NCI-H128 (cell line): ENCODE measurements at regions not wholly inside any gene's neighbourhood (a gene's known extent, or its start where the extent isn't known, plus 50 kb on each side); places are given as distances from the start of the nearest gene placed in this dataset.

Experiments
- DNase-seq: peaks from one replicate; lab custom pipeline; 2025; ENCODE audit not compliant: unreplicated experiment; lab: John Stamatoyannopoulos, UW

DNA sequence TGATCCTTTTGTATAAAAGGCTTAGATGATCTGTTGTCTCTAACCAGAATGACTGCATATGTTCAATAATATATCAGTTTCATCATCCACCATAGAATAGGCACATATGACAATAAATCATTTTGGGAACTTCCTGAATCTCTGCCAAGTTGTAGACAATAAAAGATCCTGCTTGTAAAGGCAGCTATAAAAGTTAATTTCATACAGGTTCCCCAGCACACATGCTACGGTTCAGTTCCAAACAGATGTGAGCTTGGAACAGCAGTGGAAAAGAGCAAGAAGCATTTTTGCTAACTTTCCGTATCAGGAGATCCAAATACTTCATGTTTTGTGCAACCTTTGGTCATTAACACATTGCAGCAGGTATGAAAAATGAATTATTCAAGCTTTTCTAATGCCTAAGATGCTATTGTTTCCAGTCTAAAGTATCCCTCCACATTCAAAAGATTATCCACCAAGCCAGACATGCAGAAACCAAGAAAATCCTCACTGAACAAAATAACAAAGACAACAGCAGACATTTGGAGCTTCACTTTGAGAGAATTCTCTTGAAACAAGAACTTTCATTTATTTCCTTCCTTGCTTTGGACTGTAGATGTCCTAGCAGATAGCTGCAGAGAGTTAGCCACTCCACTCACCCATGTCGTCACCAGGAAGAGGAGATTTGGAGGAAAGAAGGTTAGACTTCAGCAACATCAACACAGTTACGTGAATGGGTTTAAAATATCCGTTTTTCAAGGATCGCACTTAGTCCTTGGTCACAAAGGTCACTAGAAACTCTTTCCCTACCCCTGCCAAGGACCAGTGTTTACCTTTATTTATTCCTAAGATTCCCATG lies 453.5 kb upstream of the JARID2 start:
- no peak for DNase-seq

DNA sequence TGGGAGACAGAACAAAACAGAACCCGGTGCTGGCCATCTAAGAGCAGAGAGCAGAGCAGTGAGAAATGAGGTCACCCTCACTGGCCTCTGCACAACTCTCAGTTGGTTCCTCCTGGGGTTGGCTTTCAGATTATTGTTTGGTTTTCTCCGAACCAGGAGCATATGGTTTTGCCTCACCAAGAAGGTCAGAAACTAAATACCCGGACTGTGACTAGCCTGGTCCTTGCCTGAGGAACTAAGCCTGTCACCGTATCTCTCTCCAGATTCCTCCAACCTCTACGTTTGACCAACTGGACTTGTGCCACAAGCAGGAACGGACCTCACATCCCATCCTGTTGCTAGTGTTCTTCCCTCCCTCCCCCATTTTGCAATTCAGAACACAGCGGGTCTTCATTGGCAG lies 450.4 kb upstream of the JARID2 start:
- DNase-seq, result no peak

GRCh38 chr6:14796974-14797762 lies 448.7 kb upstream of the JARID2 start:
- no peak for DNase-seq

DNA sequence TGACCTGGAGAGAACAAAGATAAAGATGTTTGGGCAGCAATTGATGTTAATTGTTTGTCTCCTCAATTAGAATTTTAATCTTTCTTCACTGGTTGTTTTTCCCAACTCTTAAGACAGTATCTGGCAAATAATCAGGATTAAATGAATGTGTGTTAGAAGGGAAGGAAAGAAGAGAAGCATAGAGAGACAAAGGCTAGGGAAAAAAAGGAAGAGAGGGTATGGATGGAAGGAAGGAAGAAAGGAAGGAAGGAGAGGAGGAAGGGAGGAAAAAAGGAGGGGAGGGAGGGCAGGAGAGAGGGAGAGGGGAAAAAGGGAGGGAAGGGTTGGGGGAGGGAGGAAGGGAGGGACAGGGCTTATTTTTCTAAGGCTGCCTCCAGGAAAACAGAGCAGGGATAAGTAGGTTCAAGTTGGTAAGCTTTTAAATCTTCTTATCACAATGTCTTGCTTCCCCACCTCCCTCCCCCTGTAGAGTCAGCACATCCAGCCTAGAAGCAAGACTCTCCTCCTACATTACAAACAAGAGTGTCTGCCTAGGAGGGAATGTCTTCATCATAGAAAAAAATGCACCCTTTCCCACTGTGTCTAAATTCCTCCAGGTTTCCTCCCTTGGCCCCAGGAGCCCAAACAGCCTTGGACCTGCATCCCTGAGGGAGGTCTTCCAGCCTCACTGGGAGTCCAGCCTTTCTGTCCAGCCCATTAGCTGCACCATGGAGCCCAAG lies 447.8 kb upstream of the JARID2 start:
- DNase-seq, result no peak

- no peak for DNase-seq
These were observed 447.3 kb upstream of the JARID2 start for GRCh38 chr6:14798594-14798982.

DNA sequence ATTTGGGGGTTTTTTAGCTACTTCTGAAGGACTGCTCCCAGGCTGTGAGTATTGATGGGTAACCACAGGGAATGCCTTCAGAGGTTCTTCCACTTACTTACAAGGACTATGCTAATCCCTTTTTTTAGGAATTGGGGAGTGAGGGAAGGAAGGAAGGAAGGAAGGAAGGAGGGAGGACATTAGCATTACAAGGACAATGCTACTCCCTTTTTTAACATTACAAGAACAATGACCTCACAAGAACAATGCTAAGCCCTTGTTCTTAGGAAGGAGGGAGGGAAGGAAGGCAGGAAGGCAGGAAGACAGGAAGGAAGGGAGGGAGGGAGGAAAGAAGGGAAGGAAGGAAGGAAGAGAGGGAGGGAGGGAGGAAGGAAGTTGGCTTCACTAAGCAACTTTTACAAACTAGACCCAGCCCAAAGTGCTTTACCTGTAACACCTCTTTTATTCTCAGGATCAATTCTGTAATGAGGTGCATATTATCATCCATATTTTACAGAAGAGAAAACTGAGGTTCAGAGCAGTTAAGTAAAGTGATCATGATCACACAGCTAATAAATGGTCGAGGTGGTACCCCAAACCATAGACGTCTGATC lies 446.8 kb upstream of the JARID2 start:
- DNase-seq, result no peak

GRCh38 chr6:14799928-14800327 lies 445.9 kb upstream of the JARID2 start:
- no peak for DNase-seq

DNA sequence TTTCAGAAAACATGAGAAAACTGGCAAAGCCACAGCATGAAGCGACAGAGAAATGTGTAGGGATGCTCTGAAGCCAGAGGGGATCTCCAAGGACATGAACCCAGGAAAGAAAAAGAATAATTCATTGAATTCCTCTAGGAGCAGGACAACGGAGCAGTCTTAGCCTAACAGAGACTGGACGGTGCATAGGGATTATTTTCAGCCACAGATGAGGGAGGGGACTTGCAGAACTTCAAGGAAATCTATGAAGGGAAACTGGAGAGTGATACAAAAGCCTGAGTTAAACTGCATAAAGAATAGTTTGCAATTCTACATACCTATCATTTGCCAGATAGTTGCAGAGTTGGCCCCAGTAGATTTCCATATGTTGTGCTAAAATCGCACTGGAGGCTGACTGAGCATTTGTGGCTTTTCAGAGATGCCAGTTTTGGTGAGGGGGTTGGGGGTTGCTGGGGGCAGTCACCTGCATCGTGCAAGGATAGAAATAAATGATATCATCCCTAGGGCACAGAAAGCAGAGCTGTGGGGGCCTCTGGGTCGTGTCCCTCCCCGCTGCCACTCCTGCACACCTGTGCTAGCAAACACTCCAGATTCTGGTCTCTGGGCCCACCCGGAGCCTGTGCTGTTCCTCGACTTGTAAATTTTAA lies 443.2 kb upstream of the JARID2 start:
- no peak for DNase-seq

- no peak for DNase-seq
These were observed 441.7 kb upstream of the JARID2 start for GRCh38 chr6:14804001-14804784.

DNA sequence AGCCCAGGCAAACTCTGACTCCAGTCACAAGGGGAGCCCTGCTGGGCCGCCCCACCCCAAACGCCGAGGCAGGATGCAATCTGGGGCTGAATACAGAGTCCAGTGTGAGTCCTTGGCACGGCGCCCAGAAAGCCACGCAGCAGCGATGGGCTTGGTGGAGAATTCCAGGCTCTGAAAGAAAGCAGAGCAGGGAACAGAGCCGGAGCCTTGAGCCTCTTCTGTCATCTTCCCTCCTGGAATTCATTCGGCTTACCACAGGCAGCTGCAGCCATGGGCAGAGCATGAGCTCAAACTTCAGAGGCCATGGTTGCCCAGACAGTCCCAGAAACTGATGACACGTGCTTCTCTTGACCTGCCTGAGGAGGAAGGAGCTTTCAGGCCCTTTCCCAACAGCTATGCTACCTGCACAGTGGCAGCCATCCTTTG lies 441.1 kb upstream of the JARID2 start:
- no peak for DNase-seq

- DNase-seq, result no peak
These were observed 439.8 kb upstream of the JARID2 start for GRCh38 chr6:14806101-14806500.

GRCh38 chr6:14807130-14807529 lies 438.7 kb upstream of the JARID2 start:
- no peak for DNase-seq

DNA sequence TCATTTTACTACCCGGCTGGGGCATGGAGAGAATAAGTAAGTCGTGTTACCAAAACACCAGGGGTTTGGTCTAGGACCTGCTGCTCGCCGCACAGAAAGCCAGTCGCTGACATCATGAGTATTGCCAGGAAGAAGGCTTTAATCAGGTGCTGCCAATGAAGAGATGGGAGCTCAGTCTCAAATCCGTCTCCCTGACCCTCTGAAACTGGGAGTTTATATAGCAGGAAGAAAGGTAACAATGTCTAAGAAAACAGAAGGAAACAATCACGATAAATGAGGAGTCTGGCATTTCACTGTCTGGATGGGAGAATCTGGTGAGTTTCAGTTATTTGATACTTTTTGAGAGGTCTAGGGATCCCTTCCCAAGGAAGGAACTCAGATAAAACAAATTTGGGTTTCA lies 437.9 kb upstream of the JARID2 start:
- no peak for DNase-seq

DNA sequence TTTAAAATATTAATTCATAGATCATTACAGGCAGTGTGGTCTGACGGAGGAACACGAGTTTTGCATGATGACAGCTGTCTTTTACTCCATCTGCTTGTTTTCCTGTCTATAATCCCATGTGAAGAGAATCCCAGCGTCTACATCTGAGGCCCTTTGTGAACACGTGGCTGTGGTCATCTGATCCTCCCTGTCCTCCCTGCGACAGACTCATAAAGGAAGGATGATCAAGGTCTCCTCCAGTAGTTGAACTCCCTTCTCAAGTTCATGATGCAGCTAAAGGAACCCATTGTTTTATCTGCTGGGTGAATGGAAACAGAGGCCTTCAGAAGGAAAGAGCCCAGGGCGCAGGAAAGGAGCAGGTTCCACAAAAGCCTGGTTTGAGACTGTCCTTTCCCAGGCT lies 435.8 kb upstream of the JARID2 start:
- DNase-seq, result no peak

- no peak for DNase-seq
These were observed 434.0 kb upstream of the JARID2 start for GRCh38 chr6:14811775-14812428.

DNA sequence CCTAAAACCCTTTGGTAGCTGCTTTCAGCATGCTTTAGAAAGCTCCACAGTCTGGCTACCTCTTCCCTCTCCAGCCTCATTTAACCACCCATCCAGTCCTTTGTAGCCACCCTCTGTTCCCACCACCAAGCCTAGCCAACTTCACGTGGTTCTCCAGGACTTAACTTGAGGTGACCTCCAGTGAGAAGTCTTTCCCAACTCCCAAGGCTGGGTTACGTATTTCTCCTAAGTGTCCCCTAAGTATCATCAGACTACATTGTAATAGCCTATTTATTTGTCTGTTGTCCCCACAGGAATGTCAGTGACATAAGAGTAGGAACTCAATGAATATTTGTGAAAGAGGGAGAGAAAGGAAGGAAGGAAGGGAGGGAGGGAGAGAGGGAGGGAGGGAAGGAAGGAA lies 431.9 kb upstream of the JARID2 start:
- DNase-seq, result no peak

DNA sequence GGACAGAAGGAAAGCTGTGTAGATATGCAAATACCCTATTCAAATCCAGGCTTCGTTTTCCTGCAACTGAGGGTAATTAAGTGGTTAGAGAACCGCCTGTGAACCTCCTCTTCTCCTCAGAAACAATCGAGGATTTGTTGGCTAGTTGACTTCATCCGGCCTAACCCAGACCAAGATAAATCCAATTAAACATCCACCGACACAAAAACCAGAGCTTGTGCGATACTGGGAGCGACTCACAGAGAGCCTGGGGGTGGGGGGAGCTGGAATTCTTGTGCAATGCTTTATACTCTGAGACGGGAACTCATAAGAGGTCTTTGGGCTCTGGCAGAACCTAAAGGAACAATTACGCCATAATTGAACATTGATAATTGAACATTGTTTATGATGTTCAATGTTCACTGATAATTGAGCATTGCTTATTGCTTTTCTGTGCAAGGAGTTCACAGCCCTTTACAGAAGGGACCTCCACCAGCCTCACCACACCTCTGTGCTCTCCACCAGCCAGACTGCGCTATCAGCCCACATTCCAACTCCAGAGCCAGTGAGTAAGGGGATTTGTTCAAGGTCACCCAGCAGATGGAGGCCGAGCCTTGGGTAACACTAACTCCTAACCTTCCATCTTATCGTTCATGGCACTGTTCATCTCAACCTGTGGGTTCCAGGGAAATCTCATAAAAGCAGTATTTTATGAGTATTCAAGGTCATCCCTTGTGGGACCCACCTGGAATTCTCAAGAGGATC lies 429.6 kb upstream of the JARID2 start:
- DNase-seq, result no peak

GRCh38 chr6:14817074-14817473 lies 428.8 kb upstream of the JARID2 start:
- no peak for DNase-seq

GRCh38 chr6:14818422-14818884 lies 427.4 kb upstream of the JARID2 start:
- no peak for DNase-seq
